ENCODE measurements at regions not wholly inside any gene's neighbourhood (a gene's known extent, or its start where the extent isn't known, plus 50 kb on each side); places are given as distances from the start of the nearest gene placed in this dataset.

GRCh38 chr2:152870239-152870638 lies 151.8 kb downstream of the ARL6IP6 start:
- Histone ChIP-seq H3K4me3 (ENCODE audit: low read depth in 2 of 2, low read length in 1 of 2) (no peak overlapping the region), H3K9me2 (no peaks in the 10 kb centered on the region), H4K20me1 (ENCODE audit: insufficient read depth) (no peaks in the 10 kb centered on the region), H3K4me2 (no peak overlapping the region), H3K79me2 (ENCODE audit: insufficient read depth) (no peaks in the 10 kb centered on the region), H3F3A (replicated peaks; ENCODE audit: insufficient read depth) (no peaks in the 10 kb centered on the region), H2AFZ (ENCODE audit: low read depth) (no peak overlapping the region), H3K9ac (no peak overlapping the region), H3K4me1 (ENCODE audit: control insufficient read depth in 1 of 2, insufficient read depth in 2 of 2, low read depth in 1 of 2, low read length in 1 of 2) (peaks cover 0 to 1% of the 10 kb centered on the region in 2 experiments; a peak in 1 of 4 replicates), H3K36me3 (replicated peaks in 1 of 2; ENCODE audit: control insufficient read depth in 1 of 2, insufficient read depth in 2 of 2, low read length in 1 of 2) (no peaks in the 10 kb centered on the region), H3K27ac (ENCODE audit: low read depth in 2 of 2, low read length in 1 of 2) (no peak overlapping the region), H3K27me3 (ENCODE audit: insufficient read depth) (no peaks in the 10 kb centered on the region), H3K9me3 (no peaks in the 10 kb centered on the region)
- TF ChIP-seq MXI1 (IDR thresholded peaks at IDR 0.05; ENCODE audit: low read depth, low read length) (no peak), TCF12 (IDR thresholded peaks at IDR 0.05) (no peak), CHD2 (IDR thresholded peaks at IDR 0.05; ENCODE audit: low read length, partially characterized antibody) (no peak), FOXM1 (IDR thresholded peaks at IDR 0.05; ENCODE audit: low read depth) (no peak), JUND (IDR thresholded peaks at IDR 0.05) (no peak), NFIC (IDR thresholded peaks at IDR 0.05; ENCODE audit: borderline replicate concordance) (no peak)
- DNase-seq, result no peak
- WGBS (ENCODE audit: low lambda C conversion rate), result 30% methylated on average over 4 of the region's 4 CpGs
- CTCF ChIA-PET, result no interaction called here
- POLR2A ChIA-PET, result no interaction called here

- Histone ChIP-seq H3F3A (replicated peaks; ENCODE audit: insufficient read depth) (no peaks in the 10 kb centered on the region), H3K79me2 (ENCODE audit: insufficient read depth) (no peaks in the 10 kb centered on the region), H3K4me2 (no peak overlapping the region), H3K9ac (no peak overlapping the region), H3K4me1 (ENCODE audit: control insufficient read depth in 1 of 2, insufficient read depth in 2 of 2, low read depth in 1 of 2, low read length in 1 of 2) (no peaks in the 10 kb centered on the region), H2AFZ (ENCODE audit: low read depth) (no peak overlapping the region), H3K27me3 (ENCODE audit: insufficient read depth) (no peaks in the 10 kb centered on the region), H3K36me3 (replicated peaks in 1 of 2; ENCODE audit: control insufficient read depth in 1 of 2, insufficient read depth in 2 of 2, low read length in 1 of 2) (no peaks in the 10 kb centered on the region), H4K20me1 (ENCODE audit: insufficient read depth) (no peaks in the 10 kb centered on the region), H3K9me3 (no peaks in the 10 kb centered on the region), H3K4me3 (ENCODE audit: low read depth in 2 of 2, low read length in 1 of 2) (no peak overlapping the region), H3K27ac (ENCODE audit: low read depth in 2 of 2, low read length in 1 of 2) (no peak overlapping the region), H3K9me2 (no peaks in the 10 kb centered on the region)
- 62% methylated on average over 3 of the region's 3 CpGs for WGBS (ENCODE audit: low lambda C conversion rate)
- POLR2A ChIA-PET, result no interaction called here
- no peak for TF ChIP-seq EZH2phosphoT487 (IDR thresholded peaks at IDR 0.05; ENCODE audit: borderline replicate concordance, low read depth)
- no peak for TF ChIP-seq PBX3 (IDR thresholded peaks at IDR 0.05)
- no peak for TF ChIP-seq JUND (IDR thresholded peaks at IDR 0.05)
- TF ChIP-seq TAF1 (IDR thresholded peaks at IDR 0.05; ENCODE audit: borderline replicate concordance, low read depth, low read length), result no peak
- no peak for TF ChIP-seq SMC3 (IDR thresholded peaks at IDR 0.05; ENCODE audit: low read depth, low read length)
- no peak for TF ChIP-seq REST (IDR thresholded peaks at IDR 0.05; ENCODE audit: low read depth, low read length)
- no peak for TF ChIP-seq EP300 (IDR thresholded peaks at IDR 0.05; ENCODE audit: borderline replicate concordance in 1 of 2, low read depth in 1 of 2, low read length in 1 of 2)
- TF ChIP-seq NRF1 (IDR thresholded peaks at IDR 0.05; ENCODE audit: low read depth, low read length), result no peak
- TF ChIP-seq TEAD4 (IDR thresholded peaks at IDR 0.05; ENCODE audit: borderline replicate concordance, insufficient read depth), result no peak
- no peak for TF ChIP-seq GABPA (IDR thresholded peaks at IDR 0.05; ENCODE audit: low read depth)
- TF ChIP-seq IRF3 (IDR thresholded peaks at IDR 0.05; ENCODE audit: low read depth, low read length), result no peak
- no peak for TF ChIP-seq ZBTB33 (IDR thresholded peaks at IDR 0.05; ENCODE audit: borderline replicate concordance, low read depth)
- TF ChIP-seq USF1 (IDR thresholded peaks at IDR 0.05; ENCODE audit: borderline replicate concordance, low read depth), result no peak
- no peak for DNase-seq
- CTCF ChIA-PET, result no interaction called here
Measured at GRCh38 chr2:152867397-152867796, 149.0 kb downstream of the ARL6IP6 start.
